ENCODE measurements at regions not wholly inside any gene's neighbourhood (a gene's known extent, or its start where the extent isn't known, plus 50 kb on each side); places are given as distances from the start of the nearest gene placed in this dataset.
"Not testable (repeated sequence)": the region's sequence is repeated elsewhere in the genome, so short reads cannot be mapped to it uniquely, and the experiment has no call there.

DNA sequence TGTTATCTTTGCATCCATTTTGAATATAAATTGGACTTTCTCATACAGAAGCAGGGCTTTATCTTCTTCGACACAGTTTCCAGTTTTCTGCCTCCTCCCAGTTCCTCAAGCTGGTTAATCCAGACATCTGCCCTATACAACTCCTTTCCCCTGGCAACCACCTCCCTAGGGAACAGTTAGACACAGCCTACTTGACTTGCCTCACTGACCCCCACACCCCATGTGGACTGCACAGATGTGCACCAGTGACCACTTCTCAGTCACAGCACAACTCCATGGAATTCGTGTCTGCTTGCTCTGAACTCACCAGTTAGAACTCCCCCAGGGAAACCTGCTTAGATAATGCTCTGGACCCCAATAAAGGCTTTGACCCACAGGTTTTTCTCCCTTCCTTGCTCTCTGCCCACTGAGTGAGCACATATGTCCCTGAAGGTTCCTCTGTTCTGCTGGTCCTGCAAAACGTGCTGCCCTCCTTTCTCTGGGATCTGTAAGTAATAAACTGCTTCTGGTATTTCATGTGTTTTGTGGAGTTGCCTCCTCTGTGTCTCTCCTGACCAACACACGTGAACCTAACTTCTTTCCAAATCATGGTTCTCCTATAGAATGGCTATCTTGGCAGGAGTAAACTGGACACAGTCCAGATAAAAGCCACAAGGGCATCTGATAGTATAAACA is 351.2 kb downstream of the CD83 start:
- no peak for DNase-seq

DNA sequence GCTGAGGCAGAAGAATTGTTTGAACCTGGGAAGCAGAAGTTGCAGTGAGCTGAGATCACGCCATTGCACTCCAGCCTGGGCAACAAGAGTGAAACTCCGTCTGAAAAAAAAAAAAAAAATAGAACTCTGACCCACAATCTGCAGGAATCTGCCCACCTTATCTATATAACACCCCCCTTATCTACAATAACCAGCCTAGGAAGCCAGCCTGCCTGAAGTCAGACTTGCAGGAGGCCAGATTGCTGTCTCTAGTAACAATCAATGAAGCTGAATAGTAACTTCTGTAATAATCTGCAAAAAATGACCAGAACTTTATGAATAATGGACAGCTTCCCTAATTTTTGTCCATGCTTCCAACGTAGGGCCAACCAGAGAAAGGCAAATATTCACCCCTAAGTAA is 352.5 kb downstream of the CD83 start:
- DNase-seq, result no peak

DNA sequence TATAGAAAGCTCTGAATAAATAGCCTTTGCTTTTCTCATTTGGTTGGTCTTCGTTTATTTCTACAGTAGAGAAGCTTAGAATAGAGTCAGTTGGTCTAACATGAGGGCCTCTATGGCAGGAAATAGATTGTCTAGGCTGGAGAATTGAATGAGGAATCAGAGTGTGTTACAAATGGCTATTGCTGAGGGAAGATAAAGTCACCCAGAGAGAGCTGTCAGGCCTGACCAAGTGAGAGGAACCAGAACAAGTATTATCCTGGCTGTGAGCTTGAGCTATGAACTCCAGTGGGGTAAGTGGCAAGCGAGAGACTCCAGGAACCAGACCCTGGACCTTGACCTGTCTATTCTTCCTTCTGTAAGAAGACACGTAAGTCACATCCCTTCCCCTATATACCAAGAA is 353.1 kb downstream of the CD83 start:
- DNase-seq, result no peak

DNA sequence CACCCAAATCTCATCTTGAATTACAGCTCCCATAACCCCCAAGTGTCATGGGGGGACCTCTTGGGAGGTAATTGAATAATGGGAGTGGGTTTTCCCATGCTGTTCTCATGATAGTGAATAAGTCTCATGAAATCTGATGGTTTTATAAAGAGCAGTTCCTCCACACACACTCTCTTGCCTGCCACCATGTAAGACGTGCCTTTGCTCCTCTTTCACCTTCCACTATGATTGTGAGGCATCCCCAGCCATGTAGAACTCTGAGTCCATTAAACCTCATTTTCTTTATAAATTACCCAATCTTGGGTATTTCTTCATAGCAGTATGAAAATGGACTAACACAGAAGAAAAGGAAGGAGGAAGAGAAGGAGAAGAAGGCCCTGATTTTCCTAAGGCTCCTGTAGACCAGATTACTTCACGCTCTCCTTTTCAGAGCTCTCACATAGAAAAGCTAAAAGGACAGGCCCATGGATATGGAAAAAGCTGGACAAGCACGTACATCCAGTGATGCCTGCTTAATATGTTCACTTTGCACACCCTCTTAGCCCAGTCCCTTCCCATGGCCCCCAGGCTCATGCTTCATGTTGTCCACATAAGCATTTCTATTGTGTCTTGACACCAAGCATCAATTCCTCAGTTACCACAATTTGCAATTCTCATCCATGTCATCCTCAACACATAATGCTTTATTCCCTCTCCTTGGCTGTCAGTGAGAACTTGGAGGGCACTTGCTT is 354.8 kb downstream of the CD83 start:
- no peak for DNase-seq

DNA sequence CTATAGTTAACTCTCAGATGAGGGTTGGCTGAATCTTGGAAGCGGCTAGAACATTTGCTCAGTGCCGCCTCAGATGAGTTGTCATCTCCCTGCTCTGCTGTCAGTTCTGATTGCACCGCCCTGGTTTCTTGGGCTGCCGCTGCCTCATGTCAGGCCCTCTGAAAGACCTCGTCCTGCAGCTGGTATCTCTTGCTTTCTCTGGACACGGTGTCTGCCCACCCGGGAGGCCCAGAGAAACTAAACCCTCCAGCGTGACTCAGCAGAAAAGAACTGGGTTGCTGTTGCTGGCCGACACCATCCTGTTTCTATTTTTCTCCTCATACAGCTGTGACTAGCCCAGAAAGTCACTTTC is 355.4 kb downstream of the CD83 start:
- no peak for DNase-seq

GRCh38 chr6:14474816-14475215 is 357.2 kb downstream of the CD83 start:
- no peak for DNase-seq

- no peak for DNase-seq
Observed at GRCh38 chr6:14475306-14475705, 357.7 kb downstream of the CD83 start.

DNA sequence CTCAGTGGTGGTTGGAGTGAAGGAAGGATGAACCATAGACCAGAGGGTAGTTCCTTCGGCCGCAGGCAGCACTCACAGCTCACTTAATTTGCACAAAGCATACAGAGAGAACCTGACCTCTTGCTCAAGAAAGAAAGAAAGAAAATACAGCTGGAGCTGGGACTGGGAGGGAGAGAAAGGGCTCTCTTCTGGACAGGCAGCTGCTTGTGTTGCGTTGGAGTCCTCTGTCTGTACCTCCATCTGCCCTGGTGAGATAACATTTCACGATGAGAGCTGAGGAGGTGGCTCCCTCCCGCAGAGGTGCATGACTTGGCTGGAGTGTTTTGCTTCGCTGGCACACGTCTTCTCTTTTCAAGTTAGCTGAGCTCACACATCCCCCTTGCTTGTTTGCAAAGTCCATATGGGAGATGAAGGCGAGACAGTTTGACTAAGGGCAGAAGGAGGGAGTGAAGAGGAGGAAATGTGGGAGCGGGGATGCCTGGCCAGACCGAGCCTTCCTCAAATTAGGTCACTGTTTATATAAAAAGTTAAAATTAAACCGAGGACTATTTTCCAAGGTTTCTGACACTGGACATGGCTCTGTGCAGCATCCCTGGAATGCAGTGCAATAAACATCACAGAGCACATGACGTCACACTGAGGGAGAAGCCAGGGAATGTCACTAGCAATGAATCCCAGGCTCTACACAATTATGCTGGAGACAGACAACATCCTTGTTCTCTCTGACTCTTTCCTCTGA is 359.4 kb downstream of the CD83 start:
- no peak for DNase-seq

GRCh38 chr6:14477559-14477958 is 360.0 kb downstream of the CD83 start:
- DNase-seq, result no peak

GRCh38 chr6:14478381-14479225 is 361.0 kb downstream of the CD83 start:
- no peak for DNase-seq

DNA sequence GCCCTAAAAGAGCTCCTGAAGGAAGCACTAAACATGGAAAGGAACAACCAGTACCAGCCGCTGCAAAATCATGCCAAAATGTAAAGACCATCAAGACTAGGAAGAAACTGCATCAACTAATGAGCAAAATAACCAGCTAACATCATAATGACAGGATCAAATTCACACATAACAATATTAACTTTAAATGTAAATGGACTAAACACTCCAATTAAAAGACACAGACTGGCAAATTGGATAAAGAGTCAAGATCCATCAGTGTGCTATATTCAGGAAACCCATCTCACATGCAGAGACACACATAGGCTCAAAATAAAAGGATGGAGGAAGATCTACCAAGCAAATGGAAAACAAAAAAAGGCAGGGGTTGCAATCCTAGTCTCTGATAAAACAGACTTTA is 364.4 kb downstream of the CD83 start:
- not testable (repeated sequence) for DNase-seq

- no peak for DNase-seq
Observed at GRCh38 chr6:14487625-14488024, 370.1 kb downstream of the CD83 start.

DNA sequence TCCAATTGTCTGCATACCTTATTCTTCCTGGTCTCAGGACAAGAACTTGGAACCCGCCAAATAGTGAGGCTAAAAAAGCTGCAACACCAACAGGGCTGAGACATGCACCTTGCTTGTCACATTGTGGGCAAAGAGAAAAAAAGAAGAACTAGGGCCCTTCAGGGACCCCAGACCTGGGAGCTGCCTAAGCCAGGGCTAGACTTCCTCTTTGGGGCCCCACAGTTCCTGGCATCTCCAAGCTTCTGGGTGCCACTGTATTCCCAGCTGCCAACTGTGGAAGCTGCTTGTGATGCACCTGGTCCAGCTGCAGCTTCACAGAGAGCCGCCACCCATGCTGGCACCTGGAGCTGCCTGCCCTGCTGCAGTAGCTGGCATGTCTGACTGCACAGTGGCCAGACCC is 370.6 kb downstream of the CD83 start:
- no peak for DNase-seq

DNA sequence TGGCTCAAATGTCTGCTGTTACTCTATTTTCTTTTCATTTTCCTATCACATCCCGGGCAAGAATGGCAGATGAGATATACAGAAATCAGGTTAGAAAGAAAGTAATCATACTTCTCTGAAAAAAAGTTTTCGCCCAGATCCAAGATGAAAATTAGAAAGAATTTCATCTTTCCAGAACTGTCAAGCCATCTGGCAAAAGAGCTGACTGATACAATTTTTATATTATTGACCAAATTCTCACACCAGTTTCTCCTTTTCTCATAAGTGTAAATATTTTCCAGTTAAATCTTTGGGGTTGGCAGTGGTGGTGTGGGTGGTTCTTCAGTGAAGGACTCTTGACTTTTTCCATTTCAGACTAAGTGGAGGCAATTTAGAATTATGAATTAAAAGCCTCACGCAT is 371.9 kb downstream of the CD83 start:
- DNase-seq, result no peak

- no peak for DNase-seq
Observed at GRCh38 chr6:14498748-14499147, 381.2 kb downstream of the CD83 start.

DNA sequence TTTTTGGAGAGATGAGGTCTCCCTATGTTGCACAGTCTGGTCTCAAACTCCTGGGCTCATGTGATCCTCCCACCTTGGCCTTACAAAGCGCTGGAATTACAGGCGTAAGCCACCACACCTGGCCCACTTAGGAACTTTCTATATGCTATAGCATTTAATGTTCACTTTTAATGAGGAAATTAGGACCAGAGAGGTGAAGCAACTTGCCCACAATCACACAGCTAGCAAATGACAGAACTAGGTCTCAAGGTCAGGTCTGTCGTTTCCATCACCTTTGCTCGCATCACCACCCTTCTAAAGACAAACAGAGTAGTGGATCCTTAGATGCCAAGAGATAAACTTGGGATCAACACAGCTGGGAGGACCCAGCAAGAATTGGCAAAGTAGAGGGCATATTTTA is 381.7 kb downstream of the CD83 start:
- DNase-seq, result no peak

GRCh38 chr6:14499841-14500240 is 382.3 kb downstream of the CD83 start:
- DNase-seq, result peak; percentile 13

DNA sequence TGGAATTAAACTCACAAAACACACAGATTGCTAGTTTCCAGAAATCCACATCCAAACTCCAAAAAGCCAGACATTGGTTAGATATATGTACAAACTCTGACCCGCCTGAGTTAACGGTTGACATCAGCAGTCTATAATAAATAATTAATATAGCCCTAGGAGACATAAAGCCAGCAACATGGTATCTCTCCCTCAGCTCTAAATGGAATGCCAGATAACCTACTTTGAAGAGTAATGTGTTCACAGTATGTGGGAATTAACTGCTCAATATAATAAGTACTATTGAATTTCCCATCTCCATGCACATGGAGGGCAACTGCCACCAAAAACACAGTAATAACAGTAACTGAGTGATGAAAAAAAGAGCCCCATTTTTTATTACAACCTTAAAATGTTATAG is 383.2 kb downstream of the CD83 start:
- no peak for DNase-seq

DNA sequence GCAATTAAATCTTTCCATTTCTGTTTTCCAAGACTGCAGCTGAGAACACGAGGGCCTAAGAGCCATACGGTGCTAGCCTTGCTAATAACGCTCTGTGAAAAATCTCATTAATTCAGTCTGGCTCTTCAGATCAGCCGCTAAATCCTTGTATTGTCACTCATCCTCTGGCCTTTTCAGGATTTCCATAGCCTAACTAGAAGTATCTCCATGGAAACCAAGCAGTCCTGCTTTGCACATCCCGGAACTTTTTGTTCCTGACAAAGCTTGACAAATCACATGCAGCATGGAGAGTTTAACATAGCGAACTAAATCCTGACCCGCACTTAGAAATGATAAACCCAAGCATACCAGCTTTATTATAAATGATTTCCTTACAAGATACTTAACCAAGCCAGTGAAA is 383.7 kb downstream of the CD83 start:
- no peak for DNase-seq

DNA sequence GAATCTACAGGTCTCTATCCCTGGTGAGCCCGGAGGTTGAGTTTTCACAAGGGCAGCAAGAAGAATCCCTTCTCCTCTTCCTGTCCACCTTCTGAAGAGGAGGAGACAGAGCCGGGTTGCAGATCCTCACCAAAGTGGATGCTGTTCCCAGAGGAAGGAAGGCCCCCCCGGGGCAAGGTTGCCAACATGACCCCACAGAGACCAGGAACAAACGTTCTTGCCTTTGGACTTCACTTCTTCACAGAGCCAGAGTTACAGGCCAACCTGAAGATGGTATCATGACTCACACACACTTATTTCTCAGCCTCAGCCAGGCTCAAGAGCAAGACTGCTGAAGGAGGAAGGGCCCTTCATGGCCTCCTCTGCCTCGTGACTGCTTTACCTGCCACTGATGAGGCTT is 384.3 kb downstream of the CD83 start:
- no peak for DNase-seq

DNA sequence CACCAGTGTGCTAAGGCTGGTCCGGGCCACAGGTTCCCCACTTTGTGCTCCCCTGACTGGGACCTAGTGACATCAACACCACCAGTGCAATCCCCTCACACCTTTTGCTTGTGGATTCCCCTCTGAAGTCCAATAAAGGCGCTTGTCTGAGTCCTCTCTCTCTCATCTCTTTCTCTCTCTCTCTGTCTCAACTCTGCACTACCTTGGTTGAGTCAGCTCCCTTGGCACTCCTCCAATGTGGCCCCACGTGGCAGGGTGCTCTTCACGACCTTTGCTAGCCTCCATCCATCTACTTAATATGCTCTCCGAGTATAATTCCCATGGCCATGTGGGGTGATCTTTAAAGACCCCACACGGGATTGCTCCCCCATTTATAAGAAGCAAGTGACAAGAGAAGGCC is 385.0 kb downstream of the CD83 start:
- no peak for DNase-seq

- DNase-seq, result no peak
Observed at GRCh38 chr6:14505401-14505800, 387.8 kb downstream of the CD83 start.

- no peak for DNase-seq
Observed at GRCh38 chr6:14506656-14507246, 389.2 kb downstream of the CD83 start.
